Activated T-cell treated with anti-CD3 and anti-CD28 coated beads, Interleukin-2, amount 50 U/mL, for 48 hours (primary cell): ENCODE measurements at regions not wholly inside any gene's neighbourhood (a gene's known extent, or its start where the extent isn't known, plus 50 kb on each side); places are given as distances from the start of the nearest gene placed in this dataset.

Experiments
- DNase-seq, 2 experiments: peaks; one replicate each; pipeline ENCODE4 v3.0.0-alpha.2; 2020

DNA sequence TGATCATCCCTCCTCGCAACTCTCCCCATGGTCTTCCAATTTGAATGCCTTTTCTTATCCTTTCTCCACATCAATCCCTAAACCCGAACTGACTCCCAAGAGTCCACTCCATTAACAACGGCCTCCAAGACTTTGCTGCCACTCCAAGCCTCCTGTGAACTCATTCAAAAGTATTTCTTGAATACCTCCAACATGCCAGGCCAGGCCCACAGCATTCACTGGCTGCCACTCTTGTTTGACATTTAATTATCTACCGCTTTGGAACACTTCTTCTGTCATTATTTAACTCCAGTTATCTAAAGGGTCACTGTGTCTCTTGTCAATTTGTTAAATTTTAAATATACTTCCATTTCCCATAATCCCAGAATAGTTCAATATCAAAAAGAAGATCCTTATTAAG lies 378.9 kb downstream of the EFNA5 start:
- DNase-seq: no peak

DNA sequence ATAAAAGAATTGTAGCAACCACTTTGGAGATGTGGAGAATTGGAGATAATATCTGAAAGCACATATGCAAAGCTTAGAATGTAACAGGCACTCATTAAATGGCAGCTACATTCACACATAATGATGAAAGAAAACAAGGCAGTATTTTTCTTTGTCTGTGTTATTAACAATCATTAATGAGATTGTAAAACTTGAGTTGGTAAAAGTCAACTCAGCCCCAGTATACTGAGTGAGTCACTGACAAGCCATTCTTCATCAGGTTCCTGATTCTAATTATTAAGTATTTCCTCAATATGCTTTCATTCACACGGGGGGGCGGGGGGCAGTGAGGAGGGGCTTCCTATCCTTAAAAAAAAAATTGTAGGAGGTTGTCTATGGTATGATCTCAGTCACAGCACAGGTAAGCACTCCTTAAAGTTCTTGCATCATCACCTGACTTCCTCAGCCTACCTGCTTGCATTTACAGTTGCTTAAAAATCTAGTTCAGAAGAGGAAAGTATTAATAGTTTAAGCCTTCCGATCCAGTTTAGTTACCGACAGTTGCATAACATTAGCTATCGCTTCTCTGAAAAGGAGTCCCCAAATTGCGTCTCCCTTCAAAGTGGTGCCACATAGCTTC lies 379.8 kb downstream of the EFNA5 start:
- no peak for DNase-seq

GRCh38 chr5:107289030-107289714 lies 381.6 kb downstream of the EFNA5 start:
- DNase-seq: peak in 1 of 2 experiments; percentile 26

- no peak for DNase-seq
These were observed 384.2 kb downstream of the EFNA5 start for GRCh38 chr5:107286447-107287098.

- peak in 1 of 2 experiments; percentile 50 for DNase-seq
These were observed 385.0 kb downstream of the EFNA5 start for GRCh38 chr5:107285772-107286171.

GRCh38 chr5:107284822-107285525 lies 385.8 kb downstream of the EFNA5 start:
- DNase-seq: no peak

DNA sequence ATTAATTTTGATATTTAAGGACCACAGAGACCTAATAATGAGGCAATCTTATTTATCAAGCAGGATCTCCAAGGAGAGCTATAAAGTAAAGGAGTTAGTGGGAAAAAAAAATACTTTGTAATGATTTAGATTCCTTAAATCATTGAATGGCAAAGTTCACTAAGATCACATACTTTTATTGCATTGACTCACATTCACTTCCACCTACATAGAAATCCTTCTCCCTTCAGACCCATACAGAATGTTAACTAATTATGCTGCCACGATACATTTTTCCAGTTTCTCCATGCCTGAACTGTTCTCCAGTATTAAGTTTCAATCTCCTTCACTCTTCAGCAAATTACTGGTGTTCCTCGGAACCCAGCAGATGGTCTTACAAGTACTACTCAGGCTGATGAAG lies 388.7 kb downstream of the EFNA5 start:
- no peak for DNase-seq

DNA sequence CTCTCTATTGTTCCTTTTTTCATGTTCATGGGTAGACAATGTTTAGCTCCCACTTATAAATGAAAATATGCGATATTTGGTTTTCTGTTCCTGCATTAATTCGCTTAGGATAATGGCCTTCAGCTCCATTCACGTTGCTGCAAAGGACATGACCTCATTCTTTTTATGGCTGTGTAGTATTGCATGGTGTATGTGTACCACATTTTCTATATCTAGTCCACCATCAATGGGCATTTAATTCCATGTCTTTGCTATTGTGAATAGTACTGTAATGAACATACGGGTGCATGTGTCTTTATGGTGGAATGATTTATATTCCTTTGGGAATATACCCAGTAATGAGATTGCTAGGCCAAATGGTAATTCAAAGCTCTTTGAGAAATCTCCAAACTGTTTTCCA lies 392.0 kb downstream of the EFNA5 start:
- DNase-seq: no peak

DNA sequence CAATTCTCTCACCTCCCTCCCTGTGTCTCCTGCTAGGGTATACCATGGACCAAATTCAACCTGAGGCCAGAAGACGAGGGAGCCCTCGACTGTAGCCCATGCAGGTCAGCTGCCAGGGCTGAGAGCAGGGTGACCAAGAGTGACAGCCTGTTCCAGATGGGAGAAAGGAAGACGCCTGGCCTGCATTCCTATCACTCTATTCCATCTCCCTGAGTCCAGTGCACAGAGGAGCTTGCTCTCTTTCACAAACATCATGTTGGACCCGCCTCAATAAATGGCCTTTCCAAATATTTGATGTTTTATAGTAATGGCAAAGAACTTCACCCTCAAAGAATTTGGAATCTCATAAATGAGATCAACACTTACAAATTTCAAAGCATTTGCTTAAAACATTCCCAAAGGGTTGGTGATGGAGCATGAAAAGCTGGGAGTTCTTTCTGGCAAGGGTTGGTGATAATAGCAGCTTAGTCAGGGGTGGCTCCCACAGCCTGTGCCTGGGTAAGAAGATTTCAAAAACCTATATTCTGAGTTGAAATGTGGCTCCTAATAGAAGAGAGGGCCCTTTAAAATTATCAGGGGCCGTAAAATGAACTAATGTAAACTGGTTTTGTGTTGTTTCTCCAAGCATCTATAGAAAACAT lies 393.1 kb downstream of the EFNA5 start:
- DNase-seq: no peak

DNA sequence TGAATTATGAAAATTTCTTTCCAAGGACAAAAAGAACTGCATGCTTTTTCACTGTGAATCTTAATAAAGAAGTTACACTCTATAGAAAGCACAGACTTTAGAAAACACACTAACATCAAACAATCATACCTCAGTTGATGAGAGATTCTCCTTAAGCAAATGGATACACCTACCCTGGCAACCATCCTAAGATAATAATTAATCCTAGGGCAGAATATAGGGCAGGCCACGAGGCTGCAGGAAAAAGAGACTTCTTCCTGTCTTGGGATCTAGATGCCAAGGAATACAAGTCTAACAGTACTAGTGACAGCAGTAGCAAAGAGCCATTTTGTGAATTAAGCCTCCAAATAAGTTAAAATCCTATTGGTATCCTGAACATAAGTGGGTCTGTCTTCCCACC lies 395.4 kb downstream of the EFNA5 start:
- DNase-seq: no peak

DNA sequence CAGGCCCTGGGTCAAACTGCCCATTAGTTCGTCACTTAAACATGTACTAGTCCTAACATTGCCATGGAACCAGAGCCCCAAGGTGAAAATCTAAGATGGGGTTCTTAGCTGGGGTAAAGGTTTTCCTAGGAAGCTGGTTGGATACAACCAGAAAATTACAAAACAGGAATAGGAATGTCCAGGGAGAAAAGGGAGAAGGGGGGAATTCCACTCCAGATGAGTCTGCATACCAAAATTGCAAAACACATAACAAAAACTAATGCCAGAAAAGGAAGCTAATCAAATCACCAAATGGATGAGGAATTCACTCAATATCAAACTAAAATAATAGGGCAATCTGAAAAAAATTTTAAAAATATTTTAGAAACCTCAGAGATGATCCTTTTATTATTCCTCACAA lies 396.2 kb downstream of the EFNA5 start:
- no peak for DNase-seq

DNA sequence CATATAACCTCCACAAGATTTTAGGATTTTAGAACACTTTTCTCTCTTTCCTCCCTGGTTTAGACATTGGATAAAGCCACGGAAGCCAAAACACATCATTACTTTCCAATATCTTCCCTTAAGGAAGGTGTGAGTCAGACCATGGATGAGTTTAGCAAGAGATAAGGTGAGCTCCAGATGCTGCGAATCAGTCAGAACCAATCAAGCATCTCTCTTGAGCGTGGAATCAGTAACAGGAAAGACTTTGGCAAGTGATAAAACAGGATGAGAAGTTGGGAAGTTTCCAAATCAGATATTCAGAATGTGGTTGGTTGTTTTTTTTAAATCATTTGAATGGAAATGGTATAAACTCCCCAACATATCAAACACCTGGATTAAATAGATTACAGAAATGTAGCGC lies 397.8 kb downstream of the EFNA5 start:
- DNase-seq: no peak

DNA sequence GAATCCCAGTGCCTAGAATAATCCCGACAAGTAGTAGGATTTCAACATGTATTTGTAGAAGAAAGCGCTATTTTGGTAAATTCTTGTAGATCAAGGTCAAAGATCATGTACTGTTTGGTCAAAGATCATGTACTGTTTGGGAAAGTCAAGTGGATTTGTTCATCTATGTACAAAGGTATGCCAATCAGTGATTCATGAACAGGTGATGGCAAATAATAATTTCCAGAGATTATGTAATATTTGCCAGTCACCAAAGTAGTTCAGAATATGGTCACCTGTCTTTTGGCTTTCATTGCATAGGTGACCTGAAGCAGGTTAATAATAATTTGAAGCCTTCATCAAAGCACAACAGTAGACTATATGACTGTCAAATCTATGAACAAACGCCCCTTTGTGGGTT lies 398.2 kb downstream of the EFNA5 start:
- no peak for DNase-seq

- no peak for DNase-seq
These were observed 398.9 kb downstream of the EFNA5 start for GRCh38 chr5:107271682-107272350.

DNA sequence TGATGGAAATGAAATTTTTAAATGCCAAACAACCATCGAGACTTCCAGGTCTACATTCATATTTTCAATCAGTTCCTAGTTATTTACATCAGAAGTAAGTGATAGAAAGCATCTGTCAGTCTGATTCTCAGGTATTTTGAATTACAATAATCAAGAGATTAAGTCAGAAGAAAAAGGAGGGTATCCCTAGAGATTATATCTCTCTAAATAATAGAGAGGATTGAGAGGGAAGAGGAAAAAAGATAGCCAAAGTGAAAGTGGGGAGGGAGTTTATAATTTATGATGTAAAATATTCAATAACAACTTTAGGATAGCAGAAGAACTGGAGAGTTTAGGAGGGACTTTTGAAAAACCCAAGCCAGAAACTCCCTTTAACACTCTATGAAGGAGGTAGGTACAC lies 400.2 kb downstream of the EFNA5 start:
- no peak for DNase-seq

GRCh38 chr5:107269678-107270077 lies 401.1 kb downstream of the EFNA5 start:
- no peak for DNase-seq

DNA sequence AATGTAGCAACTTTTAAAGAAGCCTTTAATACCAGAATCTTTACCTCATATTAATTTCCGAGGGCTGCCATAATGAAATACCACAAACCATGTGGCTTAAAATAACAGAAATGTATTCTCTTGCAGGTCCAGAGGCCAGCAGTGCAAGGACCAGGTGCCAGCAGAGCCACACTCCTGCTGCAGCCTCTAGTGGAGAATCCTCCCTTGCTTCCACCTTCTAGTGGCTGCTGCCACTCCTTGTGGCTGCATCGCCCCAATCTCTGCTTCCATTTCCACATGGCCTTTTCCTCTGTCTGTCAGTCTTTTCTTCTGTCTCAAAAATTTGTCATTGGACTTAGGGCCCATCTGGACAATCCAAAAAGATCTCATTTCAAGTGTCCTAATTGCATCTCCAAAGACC lies 401.5 kb downstream of the EFNA5 start:
- DNase-seq: no peak

GRCh38 chr5:107268241-107268640 lies 402.5 kb downstream of the EFNA5 start:
- DNase-seq: no peak

- DNase-seq: no peak
These were observed 404.6 kb downstream of the EFNA5 start for GRCh38 chr5:107266100-107266499.

DNA sequence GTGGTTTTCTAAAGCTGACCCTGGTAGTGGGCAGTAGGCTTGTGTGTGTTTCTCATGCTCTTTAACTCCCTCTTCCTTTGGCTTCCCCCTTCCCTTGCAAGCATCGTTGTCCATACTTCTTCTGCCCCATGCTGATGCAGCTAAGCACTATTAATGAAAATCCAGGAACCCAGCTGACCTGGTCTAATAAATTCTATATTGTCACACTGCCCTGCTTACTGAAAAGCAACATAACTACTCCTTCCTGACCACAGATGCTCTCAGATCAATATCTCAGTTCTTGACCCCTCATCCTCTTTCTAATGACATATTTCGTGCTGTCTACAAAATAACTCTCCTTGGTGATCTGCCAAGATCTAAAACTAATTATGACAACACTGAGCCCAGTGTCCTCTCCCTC lies 405.5 kb downstream of the EFNA5 start:
- DNase-seq: no peak

DNA sequence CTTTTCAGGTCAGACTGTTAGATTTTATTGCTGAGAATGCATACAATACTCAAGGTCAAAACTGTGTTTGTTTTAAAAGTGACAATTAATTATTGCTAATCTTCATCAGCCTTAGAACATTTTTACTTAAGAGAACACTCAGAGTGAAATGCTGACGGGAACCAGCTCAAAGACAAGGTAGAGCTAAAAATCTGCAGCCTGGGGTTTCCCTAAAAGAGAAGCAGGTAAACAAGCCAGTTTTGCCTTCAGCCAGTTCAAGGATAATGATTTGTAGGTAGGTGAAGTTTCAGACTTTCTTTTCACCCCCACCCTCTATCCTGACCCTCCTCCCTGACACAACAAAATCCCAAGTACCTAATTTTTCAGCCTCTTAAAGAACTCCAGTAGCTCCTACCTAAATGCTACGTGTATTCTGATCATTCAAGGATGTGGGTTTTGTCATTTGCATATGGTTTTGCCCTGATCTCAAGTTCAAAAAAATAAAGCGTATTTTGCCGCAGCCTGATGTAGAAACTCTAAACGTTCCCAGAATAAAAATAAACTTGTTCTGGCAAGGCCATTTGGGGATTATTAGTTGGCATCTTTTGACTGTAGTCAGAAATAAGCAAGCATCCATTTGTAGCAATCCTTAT lies 407.2 kb downstream of the EFNA5 start:
- no peak for DNase-seq

DNA sequence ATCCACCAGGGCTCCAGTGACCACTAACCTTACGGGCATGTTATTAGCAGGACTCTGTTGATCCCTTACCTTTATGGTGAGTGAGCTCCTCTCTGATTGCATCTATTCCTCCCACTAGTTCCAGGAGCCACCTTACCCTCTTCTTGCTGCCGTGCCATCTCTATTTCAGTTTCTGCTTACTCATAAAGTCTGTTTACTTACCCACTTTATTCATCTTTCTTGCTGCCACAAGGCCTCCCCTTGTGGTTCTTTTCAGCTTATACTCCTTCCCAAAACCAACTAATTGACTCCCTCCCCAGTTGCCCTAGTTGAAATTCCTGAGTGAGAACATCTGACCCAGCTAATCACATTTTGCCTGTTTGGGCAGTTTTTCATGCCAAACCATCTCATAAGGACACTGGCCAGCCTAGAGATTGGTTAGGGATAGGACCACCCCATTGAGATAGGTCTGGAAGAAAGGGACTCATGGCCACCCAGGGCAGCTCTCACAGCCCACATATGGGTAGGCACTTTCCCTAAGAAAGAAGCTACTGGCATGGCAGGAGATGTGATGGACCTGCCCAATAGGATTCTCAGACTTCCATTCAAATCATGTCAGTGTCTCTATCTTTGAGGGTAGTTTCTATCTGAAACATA lies 412.7 kb downstream of the EFNA5 start:
- no peak for DNase-seq
